NCI-H1930 (cell line): ENCODE measurements at regions not wholly inside any gene's neighbourhood (a gene's known extent, or its start where the extent isn't known, plus 50 kb on each side); places are given as distances from the start of the nearest gene placed in this dataset.

Experiments
- DNase-seq, 2 experiments: peaks; one replicate each; lab custom pipeline; 2025; lab: John Stamatoyannopoulos, UW

DNA sequence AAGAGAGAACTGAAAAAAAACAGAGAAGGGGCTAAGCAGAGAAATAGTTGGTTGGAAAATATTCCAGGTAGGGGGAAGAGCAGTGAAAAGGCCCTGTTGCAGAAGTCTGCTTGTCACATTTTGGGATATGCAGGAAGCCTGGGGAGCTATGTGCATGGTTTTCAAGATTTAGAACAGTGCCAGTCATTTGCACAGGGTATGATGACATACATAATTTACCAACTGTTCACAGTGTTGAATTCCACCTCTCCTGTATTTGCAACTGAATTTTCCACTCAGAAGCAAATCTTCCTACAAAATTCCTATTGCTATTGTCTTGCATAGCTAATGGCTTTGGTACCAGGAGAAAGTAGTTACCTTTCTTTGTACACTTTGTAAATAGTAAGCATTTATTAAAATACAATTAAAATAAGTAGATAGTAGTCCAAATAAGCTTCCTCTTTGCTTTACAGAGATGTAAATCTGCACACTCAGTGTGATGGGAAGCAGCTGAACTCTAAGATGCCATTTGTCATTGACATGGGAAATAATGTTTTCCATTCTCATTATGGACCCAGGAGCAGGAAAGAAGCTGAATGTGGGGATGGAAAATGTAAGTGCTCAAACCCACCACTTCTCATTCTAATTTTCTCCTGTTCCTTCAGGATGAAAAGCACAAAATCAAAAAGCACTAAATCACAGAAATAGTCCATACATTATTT, 177.4 kb downstream of the BTG1 start:
- no peak for DNase-seq

DNA sequence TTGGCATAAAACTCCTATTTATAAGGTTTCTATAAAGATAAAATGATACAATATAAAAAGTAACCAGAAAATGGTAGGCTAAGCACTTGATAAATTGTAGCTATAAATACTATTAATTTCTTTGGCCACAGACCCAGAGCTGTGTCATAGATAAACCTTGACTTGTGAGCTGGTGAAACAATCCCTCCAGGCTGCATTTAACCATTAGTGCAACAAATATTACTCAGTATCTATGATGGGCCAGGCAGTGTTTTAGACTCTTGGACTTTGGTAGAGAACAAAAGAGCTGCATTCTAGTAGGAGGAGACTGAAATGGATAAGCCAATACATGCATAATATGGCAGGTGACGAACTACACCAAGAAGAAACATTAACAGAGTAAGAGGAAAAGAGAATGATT, 178.1 kb downstream of the BTG1 start:
- DNase-seq = no peak

GRCh38 chr12:91965781-91966180, 179.9 kb downstream of the BTG1 start:
- no peak for DNase-seq

GRCh38 chr12:91964501-91964900, 181.1 kb downstream of the BTG1 start:
- DNase-seq = no peak

DNA sequence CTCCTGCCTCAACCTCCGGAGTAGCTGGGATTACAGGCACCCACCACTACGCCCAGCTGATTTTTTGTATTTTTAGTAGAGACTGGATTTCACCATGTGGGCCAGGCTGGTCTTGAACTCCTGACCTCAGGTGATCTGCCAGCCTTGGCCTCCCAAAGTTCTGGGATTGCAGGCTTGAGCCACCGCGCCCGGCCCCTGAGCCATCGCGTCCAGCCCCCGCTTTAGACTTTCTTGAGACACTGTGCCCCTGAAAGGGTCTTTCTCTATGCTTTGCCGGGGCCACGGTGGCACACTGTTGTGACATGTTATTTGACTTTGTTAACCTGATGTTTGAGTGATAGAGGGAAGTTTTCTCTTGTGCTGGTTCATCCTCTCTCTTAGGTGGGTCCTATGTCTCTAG, 186.4 kb downstream of the BTG1 start:
- no peak for DNase-seq

DNA sequence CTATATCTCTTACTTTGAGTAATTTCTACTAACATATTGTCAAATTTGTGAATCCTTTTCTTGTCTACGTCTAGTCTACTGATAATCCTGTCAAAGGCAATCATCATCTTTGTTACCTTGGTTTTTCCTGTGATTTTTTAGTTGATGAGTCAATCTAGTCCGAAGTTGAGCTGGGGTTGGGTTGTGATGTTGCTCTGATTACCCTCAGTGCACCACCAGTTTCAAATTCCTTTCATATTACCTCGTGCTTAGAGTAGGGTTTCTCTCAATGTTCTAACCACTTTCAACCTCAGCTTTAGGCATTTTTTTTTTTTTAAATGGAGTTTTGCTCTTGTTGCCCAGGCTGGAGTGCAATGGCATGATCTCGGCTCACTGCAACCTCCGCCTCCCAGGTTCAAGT, 186.8 kb downstream of the BTG1 start:
- no peak for DNase-seq

DNA sequence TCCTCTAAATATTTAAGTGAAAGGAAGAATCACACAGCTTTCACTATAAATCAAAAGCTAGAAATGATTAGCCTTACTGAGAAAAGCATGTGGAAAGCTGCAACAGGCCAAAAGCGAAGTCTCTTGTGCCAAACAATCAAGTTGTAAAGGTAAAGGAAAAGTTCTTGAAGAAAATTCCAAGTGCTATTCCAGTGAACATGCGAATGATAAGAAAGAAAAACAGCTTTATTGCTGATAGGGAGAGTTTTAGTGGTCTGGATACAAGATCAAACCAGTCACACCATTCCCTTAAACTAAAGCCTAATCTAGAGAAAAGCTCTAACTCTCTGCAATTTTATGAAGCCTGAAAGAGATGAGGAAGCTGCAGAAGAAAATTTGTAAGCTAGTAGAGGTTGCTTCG, 190.9 kb downstream of the BTG1 start:
- DNase-seq = no peak

GRCh38 chr12:91954326-91954725, 191.3 kb downstream of the BTG1 start:
- DNase-seq = peak in 1 of 2 experiments; percentile 29

GRCh38 chr12:91952916-91953315, 192.7 kb downstream of the BTG1 start:
- no peak for DNase-seq

GRCh38 chr12:91951571-91951970, 194.1 kb downstream of the BTG1 start:
- DNase-seq = no peak

DNA sequence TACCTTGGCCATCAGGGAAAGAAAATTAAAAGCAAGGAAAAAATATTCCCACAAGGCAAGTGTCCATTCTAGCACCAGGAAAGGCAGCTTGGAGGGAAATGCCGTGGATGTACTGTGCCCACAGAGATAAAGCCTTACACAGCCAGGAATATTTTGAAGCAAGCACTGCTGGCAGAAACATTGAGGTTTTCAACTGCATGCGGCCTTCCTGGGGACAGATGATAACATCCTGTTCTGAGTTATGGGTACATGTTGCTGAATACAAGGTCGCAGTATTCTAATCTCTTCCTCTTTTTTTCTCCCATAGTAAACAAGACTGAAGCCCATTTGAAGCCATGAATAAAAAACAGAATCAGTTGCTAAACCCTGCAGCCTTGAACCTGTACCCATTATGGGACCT, 197.1 kb downstream of the BTG1 start:
- DNase-seq = no peak

GRCh38 chr12:91947459-91947858, 198.2 kb downstream of the BTG1 start:
- no peak for DNase-seq

- DNase-seq = no peak
These were observed 201.0 kb downstream of the BTG1 start for GRCh38 chr12:91944637-91945036.

- no peak for DNase-seq
These were observed 204.6 kb downstream of the BTG1 start for GRCh38 chr12:91940826-91941570.

- DNase-seq = no peak
These were observed 205.3 kb downstream of the BTG1 start for GRCh38 chr12:91940322-91940721.

DNA sequence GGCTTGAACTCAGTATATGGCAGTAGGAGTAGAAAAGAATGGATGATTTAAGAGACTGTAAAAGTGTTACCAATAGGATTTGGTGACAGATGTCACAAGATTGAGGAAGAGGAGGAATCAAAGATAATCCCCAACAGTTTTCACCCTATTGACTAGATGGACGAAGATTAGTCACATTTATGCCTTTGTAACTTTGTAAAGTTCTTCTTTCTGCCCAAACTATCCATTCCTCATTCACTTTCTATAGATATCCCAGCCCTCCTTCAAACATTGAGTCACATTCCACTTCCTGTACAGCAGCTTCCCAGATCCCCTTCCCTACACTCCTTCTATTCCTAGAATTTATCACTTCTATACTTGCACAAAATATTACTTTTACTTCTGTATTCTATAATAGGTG, 207.9 kb downstream of the BTG1 start:
- DNase-seq = no peak

DNA sequence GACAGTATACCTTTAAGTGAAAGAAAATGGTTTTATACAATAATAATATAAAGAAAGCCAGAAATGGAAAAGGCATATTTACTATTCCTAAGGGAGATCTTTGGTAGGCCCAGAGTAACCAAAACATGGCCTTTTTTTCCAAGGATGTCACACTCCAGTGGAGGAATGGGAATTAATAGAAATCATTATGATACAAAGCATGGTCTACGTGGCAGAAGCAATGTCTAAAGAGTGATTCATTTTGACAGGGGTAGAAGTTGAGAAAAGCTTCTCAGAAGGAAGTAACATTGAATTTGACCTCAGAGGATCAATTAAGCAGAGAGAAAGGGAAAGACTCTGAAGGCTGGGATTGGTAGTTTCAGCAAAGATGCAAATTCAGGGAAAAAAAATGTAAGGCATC, 208.6 kb downstream of the BTG1 start:
- no peak for DNase-seq

GRCh38 chr12:91935296-91935695, 210.3 kb downstream of the BTG1 start:
- DNase-seq = no peak

GRCh38 chr12:91931111-91931510, 214.5 kb downstream of the BTG1 start:
- no peak for DNase-seq

DNA sequence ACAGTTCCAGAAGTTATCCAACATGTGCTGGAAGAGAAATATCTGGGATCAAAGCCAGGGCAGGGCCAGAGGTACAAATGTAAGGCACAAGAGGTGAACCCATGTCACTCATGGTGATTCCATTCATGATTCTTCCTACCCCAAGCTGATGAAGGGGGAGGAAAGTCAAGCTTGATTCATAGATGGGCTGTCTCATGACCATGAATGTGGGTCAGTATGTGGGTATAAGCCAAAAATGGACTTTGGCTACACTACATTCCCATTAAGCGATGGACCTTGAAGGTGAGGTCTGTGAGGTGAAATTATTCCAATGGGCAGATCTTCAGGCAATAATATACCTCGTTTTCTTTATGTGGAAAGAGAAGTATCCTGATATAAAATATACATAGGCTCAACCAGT, 217.1 kb downstream of the BTG1 start:
- DNase-seq = no peak

DNA sequence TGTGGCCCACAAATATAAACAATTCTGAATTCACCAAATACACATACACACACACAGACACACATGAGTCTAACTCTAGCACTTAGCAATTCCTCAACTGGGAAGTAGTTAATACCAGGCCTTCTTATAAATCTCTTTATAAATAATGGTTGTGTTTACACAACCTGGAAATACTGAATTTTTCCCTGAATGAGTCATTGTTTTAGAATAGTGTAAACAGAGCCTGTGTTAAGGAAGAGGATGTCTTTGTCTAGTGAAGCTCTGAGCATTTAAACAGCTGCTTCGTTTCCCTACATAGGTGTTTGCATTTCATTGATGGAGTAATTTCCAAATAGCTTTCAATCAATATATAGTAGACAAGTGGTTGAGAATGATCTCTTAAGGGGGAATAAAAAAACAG, 218.8 kb downstream of the BTG1 start:
- DNase-seq = peak; percentile 68 to 71

GRCh38 chr12:91924827-91925226, 220.8 kb downstream of the BTG1 start:
- DNase-seq = no peak

- DNase-seq = no peak
These were observed 221.8 kb downstream of the BTG1 start for GRCh38 chr12:91923864-91924263.

- no peak for DNase-seq
These were observed 223.0 kb downstream of the BTG1 start for GRCh38 chr12:91922674-91923073.
